GM12872 (cell line): ENCODE measurements at regions not wholly inside any gene's neighbourhood (a gene's known extent, or its start where the extent isn't known, plus 50 kb on each side); places are given as distances from the start of the nearest gene placed in this dataset.

Source experiments
- CTCF ChIP-seq: IDR thresholded peaks from 3 replicates; pipeline ENCODE4 v1.5.1; 2011; ENCODE audit warnings: low read depth, mild to moderate bottlenecking, low read length, moderate library complexity; ENCODE audit not compliant: insufficient read depth

- no peak for TF ChIP-seq CTCF
These were observed 164.1 kb downstream of the UTRN start for GRCh38 chr6:144449218-144449617.

- TF ChIP-seq CTCF, result no peak
These were observed 164.9 kb downstream of the UTRN start for GRCh38 chr6:144449911-144450597.

- no peak for TF ChIP-seq CTCF
These were observed 175.4 kb downstream of the UTRN start for GRCh38 chr6:144460327-144461095.

GRCh38 chr6:144462058-144462457 lies 176.9 kb downstream of the UTRN start:
- TF ChIP-seq CTCF, result no peak

GRCh38 chr6:144466716-144467115 lies 181.6 kb downstream of the UTRN start:
- TF ChIP-seq CTCF, result no peak

GRCh38 chr6:144467172-144467762 lies 182.1 kb downstream of the UTRN start:
- no peak for TF ChIP-seq CTCF

- TF ChIP-seq CTCF, result no peak
These were observed 182.8 kb downstream of the UTRN start for GRCh38 chr6:144467921-144468320.
